ENCODE measurements at regions not wholly inside any gene's neighbourhood (a gene's known extent, or its start where the extent isn't known, plus 50 kb on each side); places are given as distances from the start of the nearest gene placed in this dataset.

- TF ChIP-seq CTCF (IDR thresholded peaks at IDR 0.05) = no peak
- TF ChIP-seq SIN3A (IDR thresholded peaks at IDR 0.05; ENCODE audit: borderline replicate concordance, low read depth, low read length) = no peak
- TF ChIP-seq MEF2A (IDR thresholded peaks at IDR 0.05; ENCODE audit: borderline replicate concordance, low read depth) = no peak
- no peak for TF ChIP-seq IRF3 (IDR thresholded peaks at IDR 0.05; ENCODE audit: low read depth, low read length)
- TF ChIP-seq RAD21 (IDR thresholded peaks at IDR 0.05; ENCODE audit: low read length) = peak; percentile 22
- TF ChIP-seq EZH2phosphoT487 (IDR thresholded peaks at IDR 0.05; ENCODE audit: borderline replicate concordance, low read depth) = no peak
- 0 out of 2 replicates have a peak, but pooled peaks have one; percentile 15 for TF ChIP-seq TCF12 (IDR thresholded peaks at IDR 0.05)
- TF ChIP-seq ELF1 (IDR thresholded peaks at IDR 0.05) = no peak
- TF ChIP-seq CHD2 (IDR thresholded peaks at IDR 0.05; ENCODE audit: low read length, partially characterized antibody) = peak; percentile 74
- TF ChIP-seq EP300 (IDR thresholded peaks at IDR 0.05; ENCODE audit: borderline replicate concordance in 1 of 2, low read depth in 1 of 2, low read length in 1 of 2) = peak in 1 of 2 experiments; percentile 93; a peak in 2 of 4 replicates
- TF ChIP-seq NFIC (IDR thresholded peaks at IDR 0.05; ENCODE audit: borderline replicate concordance) = no peak
- TF ChIP-seq RCOR1 (IDR thresholded peaks at IDR 0.05; ENCODE audit: low read length) = peak; percentile 78
Measured at GRCh38 chr19:31568724-31569123, 219.5 kb upstream of the TSHZ3 start (continued).

- POLR2A ChIA-PET = no interaction called here
- Histone ChIP-seq H3K36me3 (replicated peaks in 1 of 2; ENCODE audit: control insufficient read depth in 1 of 2, insufficient read depth in 2 of 2, low read length in 1 of 2) (no peaks in the 10 kb centered on the region), H3K9ac (no peak overlapping the region), H3K27me3 (ENCODE audit: insufficient read depth) (no peaks in the 10 kb centered on the region), H3F3A (replicated peaks; ENCODE audit: insufficient read depth) (no peaks in the 10 kb centered on the region), H3K4me2 (no peak overlapping the region), H3K79me2 (ENCODE audit: insufficient read depth) (no peaks in the 10 kb centered on the region), H2AFZ (ENCODE audit: low read depth) (no peak overlapping the region), H3K9me3 (no peaks in the 10 kb centered on the region), H3K27ac (ENCODE audit: low read depth in 2 of 2, low read length in 1 of 2) (no peak overlapping the region), H3K4me3 (ENCODE audit: low read depth in 2 of 2, low read length in 1 of 2) (no peak overlapping the region), H4K20me1 (ENCODE audit: insufficient read depth) (no peaks in the 10 kb centered on the region), H3K9me2 (no peaks in the 10 kb centered on the region), H3K4me1 (ENCODE audit: control insufficient read depth in 1 of 2, insufficient read depth in 2 of 2, low read depth in 1 of 2, low read length in 1 of 2) (peaks cover 0 to 22% of the 10 kb centered on the region in 2 experiments; a peak in 2 of 4 replicates)
- no peak for DNase-seq
- TF ChIP-seq USF1 (IDR thresholded peaks at IDR 0.05; ENCODE audit: borderline replicate concordance, low read depth) = no peak
- no peak for TF ChIP-seq YY1 (IDR thresholded peaks at IDR 0.05; ENCODE audit: low read depth)
- TF ChIP-seq FOXM1 (IDR thresholded peaks at IDR 0.05; ENCODE audit: low read depth) = no peak
- no peak for TF ChIP-seq NFIC (IDR thresholded peaks at IDR 0.05; ENCODE audit: borderline replicate concordance)
- TF ChIP-seq TEAD4 (IDR thresholded peaks at IDR 0.05; ENCODE audit: borderline replicate concordance, insufficient read depth) = no peak
- TF ChIP-seq TAF1 (IDR thresholded peaks at IDR 0.05; ENCODE audit: borderline replicate concordance, low read depth, low read length) = no peak
- TF ChIP-seq TCF12 (IDR thresholded peaks at IDR 0.05) = no peak
- no peak for TF ChIP-seq USF2 (IDR thresholded peaks at IDR 0.05; ENCODE audit: borderline replicate concordance, low read depth, low read length)
- no peak for TF ChIP-seq SIN3A (IDR thresholded peaks at IDR 0.05; ENCODE audit: borderline replicate concordance, low read depth, low read length)
- TF ChIP-seq, protein P1, sequence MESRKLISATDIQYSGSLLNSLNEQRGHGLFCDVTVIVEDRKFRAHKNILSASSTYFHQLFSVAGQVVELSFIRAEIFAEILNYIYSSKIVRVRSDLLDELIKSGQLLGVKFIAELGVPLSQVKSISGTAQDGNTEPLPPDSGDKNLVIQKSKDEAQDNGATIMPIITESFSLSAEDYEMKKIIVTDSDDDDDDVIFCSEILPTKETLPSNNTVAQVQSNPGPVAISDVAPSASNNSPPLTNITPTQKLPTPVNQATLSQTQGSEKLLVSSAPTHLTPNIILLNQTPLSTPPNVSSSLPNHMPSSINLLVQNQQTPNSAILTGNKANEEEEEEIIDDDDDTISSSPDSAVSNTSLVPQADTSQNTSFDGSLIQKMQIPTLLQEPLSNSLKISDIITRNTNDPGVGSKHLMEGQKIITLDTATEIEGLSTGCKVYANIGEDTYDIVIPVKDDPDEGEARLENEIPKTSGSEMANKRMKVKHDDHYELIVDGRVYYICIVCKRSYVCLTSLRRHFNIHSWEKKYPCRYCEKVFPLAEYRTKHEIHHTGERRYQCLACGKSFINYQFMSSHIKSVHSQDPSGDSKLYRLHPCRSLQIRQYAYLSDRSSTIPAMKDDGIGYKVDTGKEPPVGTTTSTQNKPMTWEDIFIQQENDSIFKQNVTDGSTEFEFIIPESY (IDR thresholded peaks at IDR 0.05; ENCODE audit: borderline replicate concordance, low read depth) = no peak
- TF ChIP-seq POLR2AphosphoS5 (IDR thresholded peaks at IDR 0.05; ENCODE audit: low read depth, low read length) = no peak
- TF ChIP-seq JUND (IDR thresholded peaks at IDR 0.05) = no peak
- TF ChIP-seq EP300 (IDR thresholded peaks at IDR 0.05; ENCODE audit: borderline replicate concordance in 1 of 2, low read depth in 1 of 2, low read length in 1 of 2) = no peak
- no peak for TF ChIP-seq CHD2 (IDR thresholded peaks at IDR 0.05; ENCODE audit: low read length, partially characterized antibody)
- no peak for TF ChIP-seq EZH2phosphoT487 (IDR thresholded peaks at IDR 0.05; ENCODE audit: borderline replicate concordance, low read depth)
- no peak for TF ChIP-seq RFX5 (IDR thresholded peaks at IDR 0.05; ENCODE audit: low read length)
- WGBS (ENCODE audit: low lambda C conversion rate) = 27% methylated on average over 4 of the region's 4 CpGs
- CTCF ChIA-PET = interaction anchor here (1.3 kb wide), 1 partner anchor 12 kb away, joined by 3 read pairs; no protein-coding TSS in a partner anchor
Measured at GRCh38 chr19:31570718-31571117, 221.5 kb upstream of the TSHZ3 start.

Measured in SK-N-SH (cell line).